CD4-positive, alpha-beta T cell treated with Interferon alpha-2 for 1 hour (primary cell): ENCODE measurements at regions not wholly inside any gene's neighbourhood (a gene's known extent, or its start where the extent isn't known, plus 50 kb on each side); places are given as distances from the start of the nearest gene placed in this dataset.

Source experiments
- DNase-seq, 2 donors: peaks; one replicate each; pipeline ENCODE4 v3.0.0-alpha.2; 2020 to 2022

- no peak for DNase-seq
These were observed 83.0 kb upstream of the PHYHIPL start for GRCh38 chr10:59093461-59093860.

- DNase-seq = no peak
These were observed 79.8 kb upstream of the PHYHIPL start for GRCh38 chr10:59096631-59097030.

- no peak for DNase-seq
These were observed 78.1 kb upstream of the PHYHIPL start for GRCh38 chr10:59098387-59098786.

- no peak for DNase-seq
These were observed 77.5 kb upstream of the PHYHIPL start for GRCh38 chr10:59098831-59099452.

GRCh38 chr10:59099481-59099880, 77.0 kb upstream of the PHYHIPL start:
- no peak for DNase-seq

GRCh38 chr10:59102394-59102793, 74.0 kb upstream of the PHYHIPL start:
- no peak for DNase-seq

GRCh38 chr10:59104186-59104585, 72.3 kb upstream of the PHYHIPL start:
- no peak for DNase-seq

- no peak for DNase-seq
These were observed 70.0 kb upstream of the PHYHIPL start for GRCh38 chr10:59106441-59106840.

- DNase-seq = no peak
These were observed 69.3 kb upstream of the PHYHIPL start for GRCh38 chr10:59107147-59107546.

GRCh38 chr10:59108296-59108870, 68.1 kb upstream of the PHYHIPL start:
- DNase-seq = no peak

- no peak for DNase-seq
These were observed 67.6 kb upstream of the PHYHIPL start for GRCh38 chr10:59108886-59109288.

GRCh38 chr10:59109826-59110225, 66.6 kb upstream of the PHYHIPL start:
- DNase-seq = no peak

GRCh38 chr10:59124187-59124586, 52.3 kb upstream of the PHYHIPL start:
- DNase-seq = no peak

GRCh38 chr10:59125666-59126065, 50.8 kb upstream of the PHYHIPL start:
- no peak for DNase-seq

- no peak for DNase-seq
These were observed 50.2 kb upstream of the PHYHIPL start for GRCh38 chr10:59126261-59126660.
